Peyer's patch (tissue), 4 donors: ENCODE measurements at regions not wholly inside any gene's neighbourhood (a gene's known extent, or its start where the extent isn't known, plus 50 kb on each side); places are given as distances from the start of the nearest gene placed in this dataset.

Source experiments
- DNase-seq, 3 donors: peaks; one replicate each; pipeline ENCODE4 v3.0.0-alpha.2; 2017 to 2019
- H3K27ac ChIP-seq, 4 donors: fragments of 200-600 bp; sonication (generic); one replicate each; pipeline ENCODE4 v1.5.1; 2016 to 2019
- H3K27me3 ChIP-seq, 2 donors: fragments of 200-600 bp; sonication (generic); one replicate each; pipeline ENCODE4 v1.5.1; 2019
- H3K36me3 ChIP-seq, 3 donors: fragments of 200-600 bp; sonication (generic); one replicate each; pipeline ENCODE4 v1.5.1; 2016 to 2019
- H3K4me1 ChIP-seq, 4 donors: fragments of 200-600 bp; sonication (generic); one replicate each; pipeline ENCODE4 v1.5.1; 2016 to 2019
- H3K4me3 ChIP-seq, 4 donors: fragments of 200-600 bp; sonication (generic); 1 replicate in 3 of 4; 2 replicates in 1 of 4; pipeline ENCODE4 v1.5.1; 2016 to 2019; ENCODE audit warnings: mild to moderate bottlenecking in 1 of 4
- H3K9me3 ChIP-seq, 4 donors: fragments of 200-600 bp; sonication (generic); one replicate each; pipeline ENCODE4 v1.5.1; 2016 to 2019; ENCODE audit warnings: mild to moderate bottlenecking in 1 of 4
- CTCF ChIP-seq, 6 experiments: fragments of 450-650 bp in 4 of 6; fragments of 200-600 bp in 2 of 6; sonication (generic) in 1 of 6; IDR thresholded peaks; one replicate each; pipeline ENCODE4 v1.5.1; 2017 to 2019; ENCODE audit warnings: antibody characterized with exemption in 6 of 6, mild to moderate bottlenecking in 3 of 6, moderate library complexity in 1 of 6
- POLR2A ChIP-seq, 2 donors: fragments of 450-650 bp; IDR thresholded peaks; one replicate each; pipeline ENCODE4 v1.5.1; 2017; ENCODE audit warnings: antibody characterized with exemption in 2 of 2, mild to moderate bottlenecking in 2 of 2, moderate library complexity in 2 of 2

DNA sequence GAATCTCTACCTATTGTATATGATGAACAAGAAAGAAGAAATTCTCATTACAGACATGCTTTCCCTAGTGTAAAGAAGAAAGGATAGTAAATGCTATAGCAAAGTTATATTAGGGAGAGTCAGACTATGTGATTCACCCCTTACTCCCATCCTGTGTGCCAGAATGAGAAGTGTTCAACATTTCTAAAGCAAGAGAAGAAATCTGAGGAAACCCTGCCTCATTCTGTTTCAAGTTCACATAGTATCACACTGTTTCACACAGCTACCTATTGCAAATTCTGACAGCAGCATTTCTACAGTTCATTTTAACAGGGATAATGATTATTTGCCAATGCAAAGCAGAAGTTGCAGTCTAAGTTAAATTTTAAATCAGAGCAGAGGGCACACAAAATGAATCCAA lies 267.2 kb upstream of the TCF21 start:
- Histone ChIP-seq H3K27me3 (no peaks in the 10 kb centered on the region), H3K27ac (no peak overlapping the region), H3K9me3 (no peaks in the 10 kb centered on the region), H3K4me3 (no peak overlapping the region), H3K36me3 (no peaks in the 10 kb centered on the region), H3K4me1 (no peaks in the 10 kb centered on the region)
- no peak for DNase-seq
- TF ChIP-seq POLR2A (IDR thresholded peaks at IDR 0.05) (no peak), CTCF (IDR thresholded peaks at IDR 0.05) (no peak)

GRCh38 chr6:133623065-133623464 lies 265.8 kb upstream of the TCF21 start:
- H3K4me3 ChIP-seq = no peak overlapping the region
- no peak for DNase-seq
- H3K27ac ChIP-seq = peak overlapping the region in 1 of 4 donors; percentile 14
- TF ChIP-seq CTCF (IDR thresholded peaks at IDR 0.05) (no peak), POLR2A (IDR thresholded peaks at IDR 0.05) (no peak)
- no peaks in the 10 kb centered on the region for H3K4me1 ChIP-seq
- H3K27me3 ChIP-seq = no peaks in the 10 kb centered on the region
- H3K9me3 ChIP-seq = no peaks in the 10 kb centered on the region
- H3K36me3 ChIP-seq = no peaks in the 10 kb centered on the region

GRCh38 chr6:133623621-133624020 lies 265.3 kb upstream of the TCF21 start:
- Histone ChIP-seq H3K4me3 (no peak overlapping the region), H3K27ac (peak overlapping the region in 1 of 4 donors; percentile 14), H3K27me3 (no peaks in the 10 kb centered on the region), H3K36me3 (no peaks in the 10 kb centered on the region), H3K9me3 (no peaks in the 10 kb centered on the region), H3K4me1 (no peaks in the 10 kb centered on the region)
- DNase-seq = no peak
- TF ChIP-seq POLR2A (IDR thresholded peaks at IDR 0.05) (no peak), CTCF (IDR thresholded peaks at IDR 0.05) (no peak)

GRCh38 chr6:133626096-133626666 lies 262.7 kb upstream of the TCF21 start:
- Histone ChIP-seq H3K4me3 (no peak overlapping the region), H3K36me3 (no peaks in the 10 kb centered on the region), H3K4me1 (no peaks in the 10 kb centered on the region), H3K27me3 (no peaks in the 10 kb centered on the region), H3K9me3 (no peaks in the 10 kb centered on the region), H3K27ac (no peak overlapping the region)
- DNase-seq = no peak
- TF ChIP-seq CTCF (IDR thresholded peaks at IDR 0.05) = no peak
- TF ChIP-seq POLR2A (IDR thresholded peaks at IDR 0.05) = no peak

GRCh38 chr6:133629970-133630369 lies 258.9 kb upstream of the TCF21 start:
- Histone ChIP-seq H3K36me3 (no peaks in the 10 kb centered on the region), H3K4me1 (no peaks in the 10 kb centered on the region), H3K9me3 (no peaks in the 10 kb centered on the region), H3K27me3 (no peaks in the 10 kb centered on the region), H3K4me3 (no peak overlapping the region), H3K27ac (no peak overlapping the region)
- TF ChIP-seq CTCF (IDR thresholded peaks at IDR 0.05) = no peak
- TF ChIP-seq POLR2A (IDR thresholded peaks at IDR 0.05) = no peak
- DNase-seq = no peak

GRCh38 chr6:133630651-133631050 lies 258.3 kb upstream of the TCF21 start:
- H3K27me3 ChIP-seq = no peaks in the 10 kb centered on the region
- H3K4me1 ChIP-seq = no peaks in the 10 kb centered on the region
- H3K9me3 ChIP-seq = no peaks in the 10 kb centered on the region
- DNase-seq = no peak
- no peaks in the 10 kb centered on the region for H3K36me3 ChIP-seq
- H3K4me3 ChIP-seq = no peak overlapping the region
- no peak overlapping the region for H3K27ac ChIP-seq
- no peak for TF ChIP-seq CTCF (IDR thresholded peaks at IDR 0.05)
- TF ChIP-seq POLR2A (IDR thresholded peaks at IDR 0.05) = no peak
